GM12873 (cell line): ENCODE measurements at regions not wholly inside any gene's neighbourhood (a gene's known extent, or its start where the extent isn't known, plus 50 kb on each side); places are given as distances from the start of the nearest gene placed in this dataset.
A peak's percentile ranks its signal among the peaks of the same experiment; 100 is the strongest.

Experiments
- CTCF ChIP-seq: IDR thresholded peaks from 2 replicates; pipeline ENCODE4 v1.5.1; 2012; ENCODE audit warnings: low read depth, mild to moderate bottlenecking, moderate library complexity, low read length, control low read depth; ENCODE audit not compliant: insufficient read depth; ENCODE audit errors: missing control alignments

DNA sequence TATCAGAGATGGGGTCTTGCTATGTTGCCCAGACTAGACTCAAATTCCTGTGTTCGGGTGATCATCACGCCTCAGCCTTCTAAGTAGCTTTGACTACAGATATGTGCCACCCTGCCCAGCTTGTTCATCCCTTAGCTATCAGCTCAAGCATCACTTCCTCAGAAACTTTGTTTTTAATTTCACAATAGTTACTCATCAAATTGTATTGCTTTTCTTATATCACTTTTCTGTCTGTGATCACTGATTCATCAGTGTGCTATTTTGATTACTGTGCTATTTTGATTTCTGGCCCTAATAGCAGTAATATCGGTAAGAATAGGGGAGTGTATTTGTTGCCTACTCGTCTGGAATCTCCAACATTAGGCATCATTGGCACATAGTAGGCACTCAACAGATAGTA is 878.6 kb upstream of the PCDH20 start:
- no peak for TF ChIP-seq CTCF

DNA sequence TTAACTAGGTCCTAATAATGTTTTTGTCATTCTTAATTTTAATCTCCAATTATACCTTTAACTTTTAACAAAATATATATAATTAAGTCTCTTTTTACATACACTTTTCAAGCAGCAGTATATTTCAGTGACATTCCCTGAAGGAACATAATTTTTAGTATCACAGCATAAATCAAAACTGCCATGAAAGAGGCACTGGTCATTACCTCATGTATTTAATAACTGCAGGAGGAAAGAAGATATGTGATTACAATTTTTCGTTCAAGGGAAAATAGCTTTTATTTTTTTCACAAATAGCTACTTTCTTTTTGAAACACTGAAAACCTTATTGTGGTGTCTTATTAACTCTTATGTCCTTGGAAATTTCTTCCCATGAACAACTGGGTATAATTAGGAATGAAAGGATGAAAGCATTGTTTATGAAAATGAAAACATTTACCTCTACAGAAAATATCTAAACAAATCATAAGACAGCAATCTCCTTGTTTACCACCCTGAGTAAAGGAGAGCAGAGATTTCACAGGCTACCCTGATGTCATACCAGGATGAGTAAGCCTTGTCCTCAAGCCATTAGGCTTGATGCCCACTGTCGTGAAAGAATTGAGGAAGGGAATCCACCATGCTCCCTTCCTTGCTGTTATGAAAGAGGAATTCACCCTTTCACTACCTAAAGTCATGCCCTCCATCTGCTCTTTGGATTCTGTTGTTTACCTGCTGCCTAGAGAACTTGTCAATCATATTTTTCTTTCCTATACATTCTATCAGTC is 877.2 kb upstream of the PCDH20 start:
- TF ChIP-seq CTCF, result no peak

GRCh38 chr13:62290542-62290941 is 874.9 kb upstream of the PCDH20 start:
- TF ChIP-seq CTCF, result no peak

- no peak for TF ChIP-seq CTCF
These were observed 872.1 kb upstream of the PCDH20 start for GRCh38 chr13:62287764-62288163.

DNA sequence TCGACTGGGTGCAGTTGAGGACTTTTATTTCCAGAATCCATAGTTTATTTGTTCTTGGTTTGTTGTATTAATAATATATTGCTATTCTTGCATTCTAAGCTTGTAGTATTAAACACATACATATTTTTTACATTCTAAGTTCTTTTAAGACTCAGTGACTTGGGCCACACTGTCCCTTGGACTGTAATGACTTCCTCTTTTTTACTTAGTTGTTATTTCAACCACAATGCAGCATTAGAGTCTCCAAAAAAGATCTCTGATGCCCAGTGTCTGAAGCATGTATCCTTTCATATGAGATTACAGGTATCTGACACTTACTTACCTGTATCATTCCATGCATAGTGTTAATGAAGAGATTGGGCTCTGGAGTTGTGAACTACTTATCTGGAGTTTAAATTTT is 864.9 kb upstream of the PCDH20 start:
- TF ChIP-seq CTCF, result no peak

DNA sequence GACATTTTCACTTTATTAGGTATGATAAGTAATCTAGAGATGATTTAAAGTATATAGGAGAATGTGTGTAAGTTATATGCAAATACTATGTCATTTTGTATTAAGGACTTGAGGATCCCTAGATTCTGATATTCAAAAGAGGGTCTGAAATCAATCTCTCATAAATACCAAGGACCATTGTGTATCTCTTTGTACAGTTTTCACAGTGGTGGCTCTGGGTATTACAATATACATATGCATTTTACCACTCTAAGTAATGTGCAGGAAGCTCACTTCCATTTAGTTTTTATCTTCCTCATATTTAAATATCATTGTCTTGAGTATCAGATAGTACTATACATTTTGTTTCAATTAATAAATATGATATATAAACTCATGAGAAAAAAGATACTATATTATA is 862.6 kb upstream of the PCDH20 start:
- peak; percentile 14 for TF ChIP-seq CTCF

GRCh38 chr13:62251734-62252133 is 836.1 kb upstream of the PCDH20 start:
- TF ChIP-seq CTCF, result no peak
